CD14-positive monocyte (primary cell): ENCODE measurements at regions not wholly inside any gene's neighbourhood (a gene's known extent, or its start where the extent isn't known, plus 50 kb on each side); places are given as distances from the start of the nearest gene placed in this dataset.

Experiments
- DNase-seq, 3 donors: peaks; one replicate each; pipeline ENCODE4 v3.0.0-alpha.2; 2011 to 2022
- H2AFZ ChIP-seq: 2 replicates; pipeline ENCODE4 v1.6.0; 2012; ENCODE audit warnings: mild to moderate bottlenecking, low read depth, low read length, inconsistent platforms; ENCODE audit not compliant: insufficient read depth, poor library complexity, severe bottlenecking
- H3K27ac ChIP-seq, 2 donors: 1 replicate in 1 of 2; 2 replicates in 1 of 2; pipeline ENCODE4 v1.5.1; 2012 to 2013; ENCODE audit warnings: low read length in 2 of 2, control low read depth in 1 of 2, inconsistent platforms in 1 of 2, low read depth in 1 of 2, mild to moderate bottlenecking in 1 of 2
- H3K27me3 ChIP-seq, 2 donors: one replicate each; pipeline versions ENCODE4 v1.6.0 to v1.6.1; 2011 to 2013; ENCODE audit warnings: low read length in 2 of 2; ENCODE audit not compliant: control insufficient read depth in 2 of 2, insufficient read depth in 2 of 2
- H3K36me3 ChIP-seq, 2 donors: replicated peaks in 1 of 2; 1 replicate in 1 of 2; 2 replicates in 1 of 2; pipeline versions ENCODE4 v1.5.1 to v1.6.1; 2012 to 2013; ENCODE audit warnings: low read length in 2 of 2, control low read depth in 1 of 2, inconsistent platforms in 1 of 2, mild to moderate bottlenecking in 1 of 2; ENCODE audit not compliant: insufficient read depth in 2 of 2, control insufficient read depth in 1 of 2
- H3K4me1 ChIP-seq, 2 donors: 1 replicate in 1 of 2; 2 replicates in 1 of 2; pipeline versions ENCODE4 v1.5.1 to v1.6.1; 2012 to 2013; ENCODE audit warnings: low read length in 2 of 2, control low read depth in 1 of 2, inconsistent platforms in 1 of 2, mild to moderate bottlenecking in 1 of 2, moderate library complexity in 1 of 2; ENCODE audit not compliant: insufficient read depth in 2 of 2, control insufficient read depth in 1 of 2
- H3K4me2 ChIP-seq: replicated peaks from 2 replicates; pipeline ENCODE3; 2012; ENCODE audit warnings: low read length, moderate library complexity, mild to moderate bottlenecking; ENCODE audit not compliant: poor library complexity, severe bottlenecking; ENCODE audit errors: extremely low read depth
- H3K4me3 ChIP-seq, 3 experiments: fragments of 200-600 bp in 1 of 3; sonication (generic) in 1 of 3; replicated peaks in 1 of 3; 1 replicate in 2 of 3; 2 replicates in 1 of 3; pipeline ENCODE4 v1.5.1; 2011 to 2013; ENCODE audit warnings: low read length in 3 of 3, mild to moderate bottlenecking in 3 of 3, control low read depth in 2 of 3, low read depth in 2 of 3, inconsistent platforms in 1 of 3, moderate library complexity in 1 of 3
- H3K79me2 ChIP-seq: 2 replicates; pipeline ENCODE4 v1.6.0; 2012; ENCODE audit warnings: mild to moderate bottlenecking, control low read depth, inconsistent platforms, low read length, moderate library complexity; ENCODE audit not compliant: insufficient read depth
- H3K9ac ChIP-seq: 2 replicates; pipeline ENCODE4 v1.6.0; 2017; ENCODE audit warnings: low read length, mild to moderate bottlenecking; ENCODE audit not compliant: insufficient read depth, poor library complexity, severe bottlenecking
- H3K9me3 ChIP-seq, 2 donors: replicated peaks in 1 of 2; 1 replicate in 1 of 2; 2 replicates in 1 of 2; pipeline versions ENCODE4 v1.5.1 to v1.6.1; 2012 to 2013; ENCODE audit warnings: low read length in 2 of 2, control low read depth in 1 of 2; ENCODE audit not compliant: control insufficient read depth in 1 of 2, insufficient read depth in 1 of 2
- H4K20me1 ChIP-seq: 2 replicates; pipeline ENCODE4 v1.6.0; 2012; ENCODE audit warnings: mild to moderate bottlenecking, low read length, control low read depth, moderate library complexity; ENCODE audit not compliant: insufficient read depth
- H3K27ac Mint-ChIP-seq, 7 donors: one replicate each; pipeline ENCODE4 v1.8.0; 2020; ENCODE audit warnings: mild to moderate bottlenecking in 7 of 7, mixed read lengths in 7 of 7, moderate library complexity in 6 of 7, inconsistent platforms in 2 of 7
- H3K27me3 Mint-ChIP-seq, 3 donors: one replicate each; pipeline ENCODE4 v1.8.0; 2021 to 2022; ENCODE audit warnings: low read depth in 3 of 3, mild to moderate bottlenecking in 3 of 3, mixed read lengths in 3 of 3, moderate library complexity in 3 of 3, inconsistent platforms in 1 of 3
- H3K36me3 Mint-ChIP-seq, 2 donors: one replicate each; pipeline ENCODE4 v1.8.0; 2020; ENCODE audit warnings: mixed read lengths in 2 of 2, inconsistent platforms in 1 of 2, mild to moderate bottlenecking in 1 of 2
- H3K4me1 Mint-ChIP-seq: one replicate; pipeline ENCODE4 v1.8.0; 2020; ENCODE audit warnings: mild to moderate bottlenecking, mixed read lengths
- H3K4me3 Mint-ChIP-seq, 2 donors: one replicate each; pipeline ENCODE4 v1.8.0; 2020; ENCODE audit warnings: mild to moderate bottlenecking in 2 of 2, mixed read lengths in 2 of 2, moderate library complexity in 1 of 2
- H3K9me3 Mint-ChIP-seq, 7 donors: one replicate each; pipeline ENCODE4 v1.8.0; 2020 to 2022; ENCODE audit warnings: mixed read lengths in 7 of 7, mild to moderate bottlenecking in 6 of 7, moderate library complexity in 6 of 7, inconsistent platforms in 2 of 7
- WGBS: methylation state at CpG from one replicate; pipeline ENCODE4 v1.1.5; 2013; ENCODE audit warnings: missing lambda C conversion rate; ENCODE audit not compliant: insufficient coverage; 5-methylcytosine and 5-hydroxymethylcytosine counted together
- intact Hi-C, 2 donors: fragments of 100-400 bp; cut with micrococcal nuclease; formaldehyde crosslinking; loops; one replicate each; pipeline versions ENCODE4 v1.15.0 to v1.15.1; 2023
- TF ChIP-seq, protein P1 (sequence below): fragments of 200-600 bp; IDR thresholded peaks from one replicate; pipeline ENCODE4 v1.8.0; 2022; ENCODE audit warnings: antibody characterized with exemption, mild to moderate bottlenecking

- H3K9me3 Mint-ChIP-seq, result peaks cover 18 to 39% (median 28%) of the 10 kb centered on the region in 7 donors
- H3K27ac ChIP-seq, result no peak overlapping the region
- H3K4me1 ChIP-seq, result no peaks in the 10 kb centered on the region
- peaks cover 14 to 23% of the 10 kb centered on the region in 2 donors for H3K9me3 ChIP-seq
- no peak overlapping the region for H3K4me3 Mint-ChIP-seq
- no peak for DNase-seq
- intact Hi-C loops, result no loop called here
- no peaks in the 10 kb centered on the region for H4K20me1 ChIP-seq
- no peak overlapping the region for H3K27ac Mint-ChIP-seq
- H3K4me1 Mint-ChIP-seq, result no peaks in the 10 kb centered on the region
- H3K4me2 ChIP-seq, result no peak overlapping the region
- H3K9ac ChIP-seq, result no peak overlapping the region
- peaks cover 0 to 9% (median 2%) of the 10 kb centered on the region in 3 donors for H3K27me3 Mint-ChIP-seq
- H3K36me3 Mint-ChIP-seq, result peaks cover 0 to 4% of the 10 kb centered on the region in 2 donors
- no peak overlapping the region for H3K4me3 ChIP-seq
- TF ChIP-seq, protein P1, sequence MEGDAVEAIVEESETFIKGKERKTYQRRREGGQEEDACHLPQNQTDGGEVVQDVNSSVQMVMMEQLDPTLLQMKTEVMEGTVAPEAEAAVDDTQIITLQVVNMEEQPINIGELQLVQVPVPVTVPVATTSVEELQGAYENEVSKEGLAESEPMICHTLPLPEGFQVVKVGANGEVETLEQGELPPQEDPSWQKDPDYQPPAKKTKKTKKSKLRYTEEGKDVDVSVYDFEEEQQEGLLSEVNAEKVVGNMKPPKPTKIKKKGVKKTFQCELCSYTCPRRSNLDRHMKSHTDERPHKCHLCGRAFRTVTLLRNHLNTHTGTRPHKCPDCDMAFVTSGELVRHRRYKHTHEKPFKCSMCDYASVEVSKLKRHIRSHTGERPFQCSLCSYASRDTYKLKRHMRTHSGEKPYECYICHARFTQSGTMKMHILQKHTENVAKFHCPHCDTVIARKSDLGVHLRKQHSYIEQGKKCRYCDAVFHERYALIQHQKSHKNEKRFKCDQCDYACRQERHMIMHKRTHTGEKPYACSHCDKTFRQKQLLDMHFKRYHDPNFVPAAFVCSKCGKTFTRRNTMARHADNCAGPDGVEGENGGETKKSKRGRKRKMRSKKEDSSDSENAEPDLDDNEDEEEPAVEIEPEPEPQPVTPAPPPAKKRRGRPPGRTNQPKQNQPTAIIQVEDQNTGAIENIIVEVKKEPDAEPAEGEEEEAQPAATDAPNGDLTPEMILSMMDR, result no peak
- H2AFZ ChIP-seq, result no peak overlapping the region
- H3K36me3 ChIP-seq, result no peaks in the 10 kb centered on the region
- H3K79me2 ChIP-seq, result no peaks in the 10 kb centered on the region
- H3K27me3 ChIP-seq, result no peaks in the 10 kb centered on the region
- WGBS, result no CpG with 5 or more reads among the region's 1 CpG
Measured at GRCh38 chr5:112566251-112566650, 147.2 kb upstream of the EPB41L4A start.

- intact Hi-C loops, result no loop called here
- Mint-ChIP-seq H3K27ac (no peak overlapping the region), H3K27me3 (peaks cover 0 to 10% (median 2%) of the 10 kb centered on the region in 3 donors), H3K36me3 (no peaks in the 10 kb centered on the region), H3K4me1 (no peaks in the 10 kb centered on the region), H3K9me3 (peaks cover 4 to 15% (median 8%) of the 10 kb centered on the region in 7 donors), H3K4me3 (no peak overlapping the region)
- Histone ChIP-seq H3K36me3 (no peaks in the 10 kb centered on the region), H3K27me3 (no peaks in the 10 kb centered on the region), H3K27ac (no peak overlapping the region), H3K4me3 (no peak overlapping the region), H3K4me1 (no peaks in the 10 kb centered on the region), H3K79me2 (no peaks in the 10 kb centered on the region), H3K9me3 (peaks cover 0 to 3% of the 10 kb centered on the region in 2 donors), H2AFZ (no peak overlapping the region), H3K4me2 (no peak overlapping the region), H3K9ac (no peak overlapping the region), H4K20me1 (no peaks in the 10 kb centered on the region)
- no peak for DNase-seq
- TF ChIP-seq, protein P1, result no peak
Measured at GRCh38 chr5:112569596-112569995, 150.5 kb upstream of the EPB41L4A start.
